ENCODE measurements at regions not wholly inside any gene's neighbourhood (a gene's known extent, or its start where the extent isn't known, plus 50 kb on each side); places are given as distances from the start of the nearest gene placed in this dataset.

DNA sequence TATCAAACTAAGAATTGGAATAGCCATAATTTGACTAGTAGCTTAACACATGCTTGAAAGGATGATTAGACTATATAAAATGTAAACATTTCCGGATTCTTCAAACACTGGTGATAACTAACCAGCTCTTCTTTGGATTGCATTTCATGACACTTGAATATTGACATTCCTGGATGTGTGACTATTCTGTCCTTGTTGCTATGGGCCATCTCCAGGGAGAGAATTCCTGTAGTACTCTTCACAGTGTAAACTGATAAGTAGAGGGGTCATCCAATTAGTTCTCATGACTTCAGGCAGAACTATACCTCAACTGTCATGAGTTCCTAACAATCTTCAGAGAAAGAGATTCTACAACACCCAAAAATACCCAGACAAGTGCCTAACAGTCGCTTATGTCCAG is 1026.7 kb upstream of the TENM3 start:
- TF ChIP-seq, protein P1, sequence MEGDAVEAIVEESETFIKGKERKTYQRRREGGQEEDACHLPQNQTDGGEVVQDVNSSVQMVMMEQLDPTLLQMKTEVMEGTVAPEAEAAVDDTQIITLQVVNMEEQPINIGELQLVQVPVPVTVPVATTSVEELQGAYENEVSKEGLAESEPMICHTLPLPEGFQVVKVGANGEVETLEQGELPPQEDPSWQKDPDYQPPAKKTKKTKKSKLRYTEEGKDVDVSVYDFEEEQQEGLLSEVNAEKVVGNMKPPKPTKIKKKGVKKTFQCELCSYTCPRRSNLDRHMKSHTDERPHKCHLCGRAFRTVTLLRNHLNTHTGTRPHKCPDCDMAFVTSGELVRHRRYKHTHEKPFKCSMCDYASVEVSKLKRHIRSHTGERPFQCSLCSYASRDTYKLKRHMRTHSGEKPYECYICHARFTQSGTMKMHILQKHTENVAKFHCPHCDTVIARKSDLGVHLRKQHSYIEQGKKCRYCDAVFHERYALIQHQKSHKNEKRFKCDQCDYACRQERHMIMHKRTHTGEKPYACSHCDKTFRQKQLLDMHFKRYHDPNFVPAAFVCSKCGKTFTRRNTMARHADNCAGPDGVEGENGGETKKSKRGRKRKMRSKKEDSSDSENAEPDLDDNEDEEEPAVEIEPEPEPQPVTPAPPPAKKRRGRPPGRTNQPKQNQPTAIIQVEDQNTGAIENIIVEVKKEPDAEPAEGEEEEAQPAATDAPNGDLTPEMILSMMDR (conservative IDR thresholded peaks at IDR 0.05) = no peak
- no peak for TF ChIP-seq ZFX (IDR thresholded peaks at IDR 0.05)

All from C4-2B (cell line).